Osteoblast (primary cell): ENCODE measurements at regions not wholly inside any gene's neighbourhood (a gene's known extent, or its start where the extent isn't known, plus 50 kb on each side); places are given as distances from the start of the nearest gene placed in this dataset.
A peak's percentile ranks its signal among the peaks of the same experiment; 100 is the strongest.

Source experiments
- DNase-seq: peaks from one replicate; pipeline ENCODE4 v3.0.0; 2011; ENCODE audit warnings: low spot score, mixed read lengths; ENCODE audit not compliant: insufficient read length; ENCODE audit errors: missing footprints
- H2AFZ ChIP-seq: 2 replicates; pipeline ENCODE4 v1.6.0; 2011; ENCODE audit warnings: mild to moderate bottlenecking, low read length
- H3K27ac ChIP-seq: 2 replicates; pipeline ENCODE4 v1.5.1; 2011; ENCODE audit warnings: mild to moderate bottlenecking, low read depth, low read length, moderate library complexity
- H3K27me3 ChIP-seq: 2 replicates; pipeline ENCODE4 v1.6.0; 2012; ENCODE audit warnings: mild to moderate bottlenecking, control low read depth, inconsistent platforms, low read length, moderate library complexity; ENCODE audit not compliant: insufficient read depth
- H3K36me3 ChIP-seq: 2 replicates; pipeline ENCODE4 v1.5.1; 2011; ENCODE audit warnings: mild to moderate bottlenecking, low read length, control low read depth, moderate library complexity; ENCODE audit not compliant: insufficient read depth
- H3K4me1 ChIP-seq: 2 replicates; pipeline ENCODE4 v1.5.1; 2011; ENCODE audit warnings: mild to moderate bottlenecking, low read length, control low read depth, moderate library complexity; ENCODE audit not compliant: insufficient read depth
- H3K4me2 ChIP-seq: 2 replicates; pipeline ENCODE4 v1.6.0; 2011; ENCODE audit warnings: mild to moderate bottlenecking, low read length; ENCODE audit not compliant: insufficient read depth
- H3K4me3 ChIP-seq: fragments of 200-600 bp; sonication (generic); 3 replicates; pipeline ENCODE4 v1.5.1; 2012; ENCODE audit warnings: mild to moderate bottlenecking, low read length, inconsistent platforms; ENCODE audit not compliant: insufficient read depth
- H3K79me2 ChIP-seq: 2 replicates; pipeline ENCODE4 v1.6.0; 2012; ENCODE audit warnings: mild to moderate bottlenecking, low read length, control low read depth, inconsistent platforms; ENCODE audit not compliant: insufficient read depth
- H3K9me3 ChIP-seq: 2 replicates; pipeline ENCODE4 v1.5.1; 2011; ENCODE audit warnings: low read depth, low read length, control low read depth
- H4K20me1 ChIP-seq: 2 replicates; pipeline ENCODE4 v1.6.0; 2012; ENCODE audit warnings: mild to moderate bottlenecking, low read length, control low read depth; ENCODE audit not compliant: insufficient read depth
- TF ChIP-seq, protein P1 (sequence below): IDR thresholded peaks from 2 replicates; pipeline ENCODE4 v1.5.1; 2011; ENCODE audit warnings: mild to moderate bottlenecking, low read depth, low read length, moderate library complexity; ENCODE audit errors: extremely low read depth

- no peak overlapping the region for H3K4me3 ChIP-seq
- H3K36me3 ChIP-seq = no peaks in the 10 kb centered on the region
- no peak overlapping the region for H3K27ac ChIP-seq
- DNase-seq = no peak
- no peaks in the 10 kb centered on the region for H3K9me3 ChIP-seq
- TF ChIP-seq, protein P1, sequence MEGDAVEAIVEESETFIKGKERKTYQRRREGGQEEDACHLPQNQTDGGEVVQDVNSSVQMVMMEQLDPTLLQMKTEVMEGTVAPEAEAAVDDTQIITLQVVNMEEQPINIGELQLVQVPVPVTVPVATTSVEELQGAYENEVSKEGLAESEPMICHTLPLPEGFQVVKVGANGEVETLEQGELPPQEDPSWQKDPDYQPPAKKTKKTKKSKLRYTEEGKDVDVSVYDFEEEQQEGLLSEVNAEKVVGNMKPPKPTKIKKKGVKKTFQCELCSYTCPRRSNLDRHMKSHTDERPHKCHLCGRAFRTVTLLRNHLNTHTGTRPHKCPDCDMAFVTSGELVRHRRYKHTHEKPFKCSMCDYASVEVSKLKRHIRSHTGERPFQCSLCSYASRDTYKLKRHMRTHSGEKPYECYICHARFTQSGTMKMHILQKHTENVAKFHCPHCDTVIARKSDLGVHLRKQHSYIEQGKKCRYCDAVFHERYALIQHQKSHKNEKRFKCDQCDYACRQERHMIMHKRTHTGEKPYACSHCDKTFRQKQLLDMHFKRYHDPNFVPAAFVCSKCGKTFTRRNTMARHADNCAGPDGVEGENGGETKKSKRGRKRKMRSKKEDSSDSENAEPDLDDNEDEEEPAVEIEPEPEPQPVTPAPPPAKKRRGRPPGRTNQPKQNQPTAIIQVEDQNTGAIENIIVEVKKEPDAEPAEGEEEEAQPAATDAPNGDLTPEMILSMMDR = no peak
- no peak overlapping the region for H2AFZ ChIP-seq
- no peaks in the 10 kb centered on the region for H3K27me3 ChIP-seq
- no peak overlapping the region for H3K4me2 ChIP-seq
- peaks cover 24% of the 10 kb centered on the region for H3K4me1 ChIP-seq
- no peaks in the 10 kb centered on the region for H3K79me2 ChIP-seq
- no peaks in the 10 kb centered on the region for H4K20me1 ChIP-seq
Observed at GRCh38 chr18:45243340-45244110, 371.8 kb upstream of the SLC14A2 start.

- TF ChIP-seq, protein P1 = no peak
- no peaks in the 10 kb centered on the region for H3K27me3 ChIP-seq
- peak; percentile 39 for DNase-seq
- H3K79me2 ChIP-seq = no peaks in the 10 kb centered on the region
- peak overlapping the region; percentile 27 for H3K27ac ChIP-seq
- H2AFZ ChIP-seq = no peak overlapping the region
- no peaks in the 10 kb centered on the region for H3K9me3 ChIP-seq
- H3K4me3 ChIP-seq = no peak overlapping the region
- peak overlapping the region; percentile 23 for H3K4me2 ChIP-seq
- H3K36me3 ChIP-seq = no peaks in the 10 kb centered on the region
- H3K4me1 ChIP-seq = peaks cover 39% of the 10 kb centered on the region
- H4K20me1 ChIP-seq = no peaks in the 10 kb centered on the region
Observed at GRCh38 chr18:45245091-45245511, 370.2 kb upstream of the SLC14A2 start.

- Histone ChIP-seq H3K4me2 (peak overlapping the region; percentile 33), H3K9me3 (no peaks in the 10 kb centered on the region), H3K4me3 (no peak overlapping the region), H3K36me3 (no peaks in the 10 kb centered on the region), H3K27ac (peak overlapping the region; percentile 71), H3K27me3 (no peaks in the 10 kb centered on the region), H3K4me1 (peaks cover 40% of the 10 kb centered on the region), H2AFZ (peak overlapping the region; percentile 51), H4K20me1 (no peaks in the 10 kb centered on the region), H3K79me2 (no peaks in the 10 kb centered on the region)
- DNase-seq = no peak
- TF ChIP-seq, protein P1 = no peak
Observed at GRCh38 chr18:45248240-45248903, 366.9 kb upstream of the SLC14A2 start.

DNA sequence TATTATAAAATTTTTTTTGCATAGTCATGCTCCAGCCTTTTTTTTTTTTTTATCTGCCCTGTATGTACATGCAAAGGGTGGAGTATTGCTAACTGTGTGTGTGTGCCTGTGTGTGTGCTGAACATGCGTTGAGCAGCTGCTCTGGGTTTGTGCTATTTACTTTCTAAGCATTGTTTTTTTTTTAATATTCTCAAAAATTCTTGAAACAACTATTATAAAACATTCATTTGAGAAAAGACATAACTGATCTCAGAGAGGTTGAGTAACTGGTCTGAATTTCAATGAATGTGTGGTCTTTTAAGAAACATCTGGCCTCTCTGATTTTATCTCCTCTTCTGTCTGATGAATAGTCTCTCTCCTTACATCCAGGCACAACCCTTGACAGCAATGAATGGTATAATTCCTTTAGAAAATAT lies 366.0 kb upstream of the SLC14A2 start:
- no peak overlapping the region for H3K4me2 ChIP-seq
- H4K20me1 ChIP-seq = no peaks in the 10 kb centered on the region
- TF ChIP-seq, protein P1 = no peak
- no peak overlapping the region for H3K4me3 ChIP-seq
- H3K4me1 ChIP-seq = peaks cover 41% of the 10 kb centered on the region
- H3K9me3 ChIP-seq = no peaks in the 10 kb centered on the region
- peak overlapping the region; percentile 71 for H3K27ac ChIP-seq
- H3K36me3 ChIP-seq = no peaks in the 10 kb centered on the region
- no peaks in the 10 kb centered on the region for H3K79me2 ChIP-seq
- H3K27me3 ChIP-seq = no peaks in the 10 kb centered on the region
- DNase-seq = no peak
- no peak overlapping the region for H2AFZ ChIP-seq
